GM12891 (cell line): ENCODE measurements at regions not wholly inside any gene's neighbourhood (a gene's known extent, or its start where the extent isn't known, plus 50 kb on each side); places are given as distances from the start of the nearest gene placed in this dataset.

Experiments used
- DNase-seq: peaks from one replicate; pipeline ENCODE4 v3.0.0; 2011; ENCODE audit warnings: low spot score; ENCODE audit not compliant: insufficient read length
- FAIRE-seq: peaks from 2 replicates; lab custom pipeline; 2011; peaks lifted over from hg19 to GRCh38; lab: Jason Lieb, UNC
- PAX5 ChIP-seq: IDR thresholded peaks from 2 replicates; pipeline ENCODE4 v1.6.1; 2011; ENCODE audit warnings: low read length, moderate library complexity, mild to moderate bottlenecking; ENCODE audit not compliant: insufficient read depth, severe bottlenecking
- POLR2A ChIP-seq: IDR thresholded peaks from 2 replicates; pipeline ENCODE4 v1.6.1; 2011; ENCODE audit warnings: low read depth, low read length, control low read depth
- POLR2AphosphoS5 ChIP-seq: IDR thresholded peaks from 2 replicates; pipeline ENCODE4 v1.6.1; 2011; ENCODE audit warnings: low read depth, low read length, control low read depth
- POU2F2 ChIP-seq: IDR thresholded peaks from 2 replicates; pipeline ENCODE4 v1.6.1; 2011; ENCODE audit warnings: low read depth, mild to moderate bottlenecking, control low read depth, low read length, moderate library complexity
- SPI1 ChIP-seq: IDR thresholded peaks from 2 replicates; pipeline ENCODE4 v1.6.1; 2011; ENCODE audit warnings: low read depth, low read length, control low read depth
- TAF1 ChIP-seq: IDR thresholded peaks from 2 replicates; pipeline ENCODE4 v1.6.1; 2011; ENCODE audit warnings: low read depth, low read length, control low read depth

DNA sequence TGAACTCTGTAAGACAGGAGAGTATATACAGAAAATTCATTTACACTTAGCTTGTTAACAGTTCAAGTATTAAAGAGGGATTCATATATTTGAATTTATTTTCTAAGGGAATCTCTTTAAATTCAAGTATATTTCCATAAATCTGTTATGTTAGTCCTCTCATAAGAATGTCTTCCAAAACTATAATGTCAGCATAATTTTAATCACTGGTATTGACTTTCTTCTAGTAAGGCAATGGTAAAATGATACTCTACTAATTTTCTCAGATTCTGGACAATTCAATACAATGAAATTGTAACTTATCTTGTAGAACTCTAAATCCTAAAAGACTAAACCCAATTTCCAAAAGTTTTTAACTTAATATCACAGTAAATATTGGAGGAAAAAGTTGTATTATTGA lies 66.3 kb upstream of the EPHA6 start:
- DNase-seq, result no peak

DNA sequence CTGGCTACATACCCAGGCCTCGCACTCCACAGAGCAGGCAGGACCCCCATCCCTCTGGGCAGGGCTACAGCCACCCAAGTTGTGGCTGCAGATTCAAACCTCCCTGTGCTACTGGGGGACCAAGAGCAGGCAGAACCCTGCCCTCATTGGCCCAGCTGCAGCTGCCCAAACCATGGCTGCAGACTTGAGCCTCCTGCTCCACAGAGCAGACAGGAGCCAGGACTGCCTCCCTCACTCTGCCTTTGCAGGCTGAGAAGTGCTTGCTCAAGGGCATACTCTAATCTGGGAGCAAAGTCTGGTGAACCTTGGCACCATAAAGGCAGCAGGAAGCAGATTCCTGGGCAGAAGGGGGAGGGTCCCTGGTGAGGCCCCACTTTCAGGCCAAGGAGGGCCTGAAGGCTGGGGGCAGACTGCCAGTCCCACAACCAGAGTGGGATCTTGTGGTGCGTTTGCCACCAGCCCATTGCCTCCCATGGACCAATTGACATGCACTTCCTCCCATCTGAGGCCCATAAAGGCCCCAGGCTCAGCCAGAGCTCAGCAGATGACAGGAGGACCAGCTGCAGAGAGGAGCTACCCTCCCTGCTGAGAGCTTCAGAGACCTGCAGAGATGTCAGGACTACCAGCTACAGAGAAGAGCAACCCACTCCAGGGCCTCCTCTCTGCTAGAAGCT lies 64.2 kb upstream of the EPHA6 start:
- DNase-seq, result no peak
- no peak for FAIRE-seq
- no peak for TF ChIP-seq TAF1
- TF ChIP-seq PAX5, result no peak
- no peak for TF ChIP-seq POLR2AphosphoS5
- TF ChIP-seq POU2F2, result no peak
- TF ChIP-seq SPI1, result no peak

More for the DNA sequence above, 66.3 kb upstream of the EPHA6 start:
- FAIRE-seq, result no peak
- TF ChIP-seq POU2F2 (no peak), POLR2AphosphoS5 (no peak), POLR2A (no peak), TAF1 (no peak), SPI1 (no peak), PAX5 (no peak)

DNA sequence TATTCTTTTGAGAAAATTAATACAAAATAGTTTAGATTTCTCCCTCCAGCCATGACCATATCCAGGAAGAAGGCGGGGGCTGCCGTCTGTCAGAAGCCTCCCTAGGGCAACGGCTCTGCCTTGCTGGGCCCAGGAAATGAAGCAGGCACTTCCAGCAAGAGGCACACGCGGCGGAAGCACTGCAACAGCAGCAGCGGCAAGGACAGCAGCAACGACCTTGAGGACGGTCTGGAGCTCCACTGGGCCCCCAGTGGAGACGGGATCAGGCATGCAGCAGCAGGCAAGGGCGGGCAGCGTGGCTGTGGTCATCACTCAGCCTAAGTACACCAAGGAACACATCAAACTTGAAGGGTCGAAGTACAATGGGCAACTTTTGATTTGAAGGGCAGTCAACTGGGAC lies 61.3 kb upstream of the EPHA6 start:
- TF ChIP-seq POU2F2 (no peak), POLR2A (no peak), PAX5 (no peak), POLR2AphosphoS5 (no peak), TAF1 (no peak), SPI1 (no peak)
- no peak for FAIRE-seq
- DNase-seq, result no peak

DNA sequence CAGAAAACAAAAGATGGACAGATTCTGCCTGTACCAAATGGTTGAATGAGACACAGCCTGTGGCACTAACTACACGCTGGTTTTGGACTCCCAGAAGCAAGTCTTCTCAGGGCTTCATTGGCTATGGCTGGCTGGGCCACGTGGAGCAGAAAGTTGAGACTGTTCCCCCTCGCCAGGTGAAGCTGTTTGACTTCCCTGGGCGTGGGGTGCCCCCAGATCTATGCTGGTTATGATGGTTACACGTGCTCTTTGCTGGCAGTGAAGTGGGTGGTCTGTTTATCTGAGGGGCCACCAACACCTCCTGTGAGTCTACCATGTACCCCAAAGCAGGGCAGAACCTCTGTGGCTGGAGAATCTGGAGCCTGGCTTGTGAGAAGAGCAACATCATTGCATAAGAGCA lies 60.3 kb upstream of the EPHA6 start:
- FAIRE-seq (no peak), DNase-seq (no peak)
- TF ChIP-seq POU2F2 (no peak), TAF1 (no peak), PAX5 (no peak), SPI1 (no peak), POLR2AphosphoS5 (no peak), POLR2A (no peak)

DNA sequence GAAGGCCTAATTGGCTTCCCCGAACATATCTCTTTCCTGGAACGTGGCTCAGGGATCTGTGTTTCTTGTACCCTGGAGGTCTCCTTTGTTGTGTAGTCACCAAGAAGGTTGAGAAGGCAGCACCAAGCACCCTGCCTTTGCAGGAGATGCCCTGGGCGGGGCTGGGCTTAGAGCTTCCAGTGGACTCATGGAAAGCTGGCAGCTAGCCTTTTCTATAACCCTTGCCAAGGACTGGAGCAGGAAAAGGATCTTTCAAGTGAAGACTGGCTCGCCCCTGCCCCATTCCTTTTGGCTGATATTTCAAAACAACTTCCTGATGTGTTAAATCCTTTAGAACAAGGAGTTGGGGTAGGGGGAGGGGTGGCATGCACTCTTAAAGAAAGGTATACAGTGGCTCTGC lies 58.9 kb upstream of the EPHA6 start:
- FAIRE-seq, result no peak
- DNase-seq, result no peak
- TF ChIP-seq SPI1 (no peak), PAX5 (no peak), POLR2A (no peak), POU2F2 (no peak), TAF1 (no peak)

DNA sequence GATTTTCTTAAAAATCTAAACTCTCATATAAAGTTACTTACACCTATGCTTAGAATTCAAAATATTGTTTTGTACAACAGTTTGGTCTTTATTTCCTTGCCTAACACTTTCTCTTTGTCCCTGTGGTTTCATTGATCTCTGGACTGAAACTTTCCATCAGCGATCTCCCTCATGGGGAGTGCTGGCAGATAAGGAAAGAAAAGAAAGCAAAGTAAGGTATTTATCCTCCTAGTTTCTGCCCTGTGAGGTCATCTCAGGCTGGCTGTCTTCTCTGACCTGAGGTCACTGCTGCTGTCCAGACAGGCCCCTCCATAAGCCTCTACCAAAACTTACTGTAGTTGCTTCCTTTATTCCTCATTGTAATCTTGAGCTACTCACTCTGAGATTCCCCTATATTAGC lies 57.9 kb upstream of the EPHA6 start:
- no peak for DNase-seq
- TF ChIP-seq TAF1 (no peak), POU2F2 (no peak), POLR2A (no peak), PAX5 (no peak), POLR2AphosphoS5 (no peak), SPI1 (no peak)
- FAIRE-seq, result no peak

DNA sequence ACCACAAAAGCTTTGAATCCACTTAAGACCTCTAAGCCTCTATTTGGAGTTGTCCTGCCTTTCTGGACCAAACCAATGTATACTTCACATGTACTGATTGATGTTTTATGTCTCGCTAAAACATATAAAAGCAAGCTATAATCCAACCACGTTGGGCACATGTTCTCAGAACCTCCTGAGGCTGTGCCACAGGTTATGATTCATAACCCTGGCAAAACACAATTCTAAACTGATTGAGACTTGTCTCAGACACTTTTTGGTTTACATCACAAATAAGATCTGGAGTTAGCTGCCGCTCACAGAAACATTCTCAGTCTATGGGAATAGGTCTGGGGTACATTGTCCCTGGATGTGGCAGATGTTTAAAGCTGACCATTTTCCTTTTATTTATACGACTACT lies 53.4 kb upstream of the EPHA6 start:
- FAIRE-seq (no peak), DNase-seq (no peak)
- TF ChIP-seq TAF1 (no peak), POLR2A (no peak), POU2F2 (no peak), SPI1 (no peak), POLR2AphosphoS5 (no peak), PAX5 (no peak)
